ENCODE measurements at regions not wholly inside any gene's neighbourhood (a gene's known extent, or its start where the extent isn't known, plus 50 kb on each side); places are given as distances from the start of the nearest gene placed in this dataset.

GRCh38 chr10:10813656-10814055 lies 204.0 kb upstream of the CELF2 start:
- Mint-ChIP-seq H3K4me3 (no peak overlapping the region), H3K4me1 (ENCODE audit: low read depth) (no peaks in the 10 kb centered on the region), H3K27me3 (peaks cover 13% of the 10 kb centered on the region), H3K36me3 (ENCODE audit: low read depth) (no peaks in the 10 kb centered on the region), H3K9me3 (no peaks in the 10 kb centered on the region), H3K27ac (no peak overlapping the region)
- ATAC-seq, result no peak
- ChIA-PET CTCF (no interaction called here), POLR2A (no interaction called here)
- intact Hi-C loops (cut with micrococcal nuclease), result no loop called here
- no peak for TF ChIP-seq CTCF (IDR thresholded peaks at IDR 0.05)
- DNase-seq, result no peak

GRCh38 chr10:10814069-10814468 lies 203.6 kb upstream of the CELF2 start:
- no peak overlapping the region for H3K27ac Mint-ChIP-seq
- ATAC-seq, result no peak
- ChIA-PET CTCF (interaction anchor here (1.6 kb wide), 1 partner anchor 10 kb away, joined by 5 read pairs; no protein-coding TSS in a partner anchor), POLR2A (no interaction called here)
- no peak for TF ChIP-seq CTCF (IDR thresholded peaks at IDR 0.05)
- no peak for DNase-seq
- H3K27me3 Mint-ChIP-seq, result peaks cover 13% of the 10 kb centered on the region
- H3K4me3 Mint-ChIP-seq, result no peak overlapping the region
- intact Hi-C loops (cut with micrococcal nuclease), result no loop called here
- H3K36me3 Mint-ChIP-seq (ENCODE audit: low read depth), result no peaks in the 10 kb centered on the region
- no peaks in the 10 kb centered on the region for H3K4me1 Mint-ChIP-seq (ENCODE audit: low read depth)
- H3K9me3 Mint-ChIP-seq, result no peaks in the 10 kb centered on the region

DNA sequence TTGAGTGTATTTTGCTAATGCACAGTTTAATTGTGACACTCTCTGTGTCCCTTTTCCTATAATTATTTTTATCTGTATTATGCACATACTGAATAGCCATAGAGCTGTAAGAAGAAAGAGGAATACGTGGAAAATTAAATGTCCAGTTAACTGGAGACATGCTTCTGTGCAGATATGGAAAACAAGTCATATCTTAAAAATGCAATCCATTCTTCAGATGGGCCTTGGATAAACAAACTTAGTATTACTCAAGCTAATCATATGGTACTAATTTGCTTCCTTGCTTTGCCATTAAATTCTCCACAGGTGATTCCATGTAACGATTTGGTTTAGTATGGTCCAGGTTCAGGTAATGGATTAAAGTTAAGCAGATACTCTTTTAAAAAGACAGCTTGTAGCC lies 201.2 kb upstream of the CELF2 start:
- DNase-seq, result no peak
- no peak overlapping the region for H3K27ac Mint-ChIP-seq
- H3K4me1 Mint-ChIP-seq (ENCODE audit: low read depth), result no peaks in the 10 kb centered on the region
- ATAC-seq, result no peak
- peaks cover 14% of the 10 kb centered on the region for H3K27me3 Mint-ChIP-seq
- intact Hi-C loops (cut with micrococcal nuclease), result no loop called here
- POLR2A ChIA-PET, result no interaction called here
- H3K4me3 Mint-ChIP-seq, result no peak overlapping the region
- H3K36me3 Mint-ChIP-seq (ENCODE audit: low read depth), result no peaks in the 10 kb centered on the region
- no peak for TF ChIP-seq CTCF (IDR thresholded peaks at IDR 0.05)
- no peaks in the 10 kb centered on the region for H3K9me3 Mint-ChIP-seq
- CTCF ChIA-PET, result interaction anchor here (1.7 kb wide), 1 partner anchor 40 kb away, joined by 3 read pairs; no protein-coding TSS in a partner anchor

- intact Hi-C loops (cut with micrococcal nuclease), result no loop called here
- Mint-ChIP-seq H3K27ac (no peak overlapping the region), H3K27me3 (peaks cover 13% of the 10 kb centered on the region), H3K36me3 (ENCODE audit: low read depth) (no peaks in the 10 kb centered on the region), H3K9me3 (no peaks in the 10 kb centered on the region), H3K4me1 (ENCODE audit: low read depth) (no peaks in the 10 kb centered on the region), H3K4me3 (no peak overlapping the region)
- no peak for TF ChIP-seq CTCF (IDR thresholded peaks at IDR 0.05)
- CTCF ChIA-PET, result interaction anchor here (1.7 kb wide), 1 partner anchor 41 kb away, joined by 3 read pairs; no protein-coding TSS in a partner anchor
- no peak for DNase-seq
- POLR2A ChIA-PET, result no interaction called here
- no peak for ATAC-seq
Measured at GRCh38 chr10:10817609-10818008, 200.1 kb upstream of the CELF2 start.

GRCh38 chr10:10818082-10818481 lies 199.6 kb upstream of the CELF2 start:
- Mint-ChIP-seq H3K4me3 (no peak overlapping the region), H3K27ac (no peak overlapping the region), H3K9me3 (no peaks in the 10 kb centered on the region), H3K27me3 (peaks cover 10% of the 10 kb centered on the region), H3K4me1 (ENCODE audit: low read depth) (no peaks in the 10 kb centered on the region), H3K36me3 (ENCODE audit: low read depth) (no peaks in the 10 kb centered on the region)
- POLR2A ChIA-PET, result no interaction called here
- intact Hi-C loops (cut with micrococcal nuclease), result no loop called here
- ATAC-seq (no peak), DNase-seq (no peak)
- no peak for TF ChIP-seq CTCF (IDR thresholded peaks at IDR 0.05)
- CTCF ChIA-PET, result no interaction called here

All from activated CD8-positive, alpha-beta T cell treated with anti-CD3 and anti-CD28 coated beads for 36 hours (primary cell).